Activated CD4-positive, alpha-beta memory T cell treated with anti-CD3 and anti-CD28 coated beads for 36 hours (primary cell): ENCODE measurements at regions not wholly inside any gene's neighbourhood (a gene's known extent, or its start where the extent isn't known, plus 50 kb on each side); places are given as distances from the start of the nearest gene placed in this dataset.

Source experiments
- CTCF ChIA-PET: fragments of 350-600 bp; sonication (Branson Sonifier 250); formaldehyde crosslinking; loops from one replicate; lab custom pipeline; 2021; ENCODE audit warnings: antibody characterized with exemption, inconsistent platforms; lab: Charles Lee
- POLR2A ChIA-PET: fragments of 350-600 bp; sonication (Branson Sonifier 250); formaldehyde crosslinking; loops from one replicate; lab custom pipeline; 2021; ENCODE audit warnings: antibody characterized with exemption; lab: Charles Lee
- DNase-seq: peaks from one replicate; pipeline ENCODE4 v3.0.0-alpha.2; 2020
- H3K27ac Mint-ChIP-seq: one replicate; pipeline ENCODE4 v1.8.0; 2021; ENCODE audit warnings: mixed read lengths
- H3K27me3 Mint-ChIP-seq: one replicate; pipeline ENCODE4 v1.8.0; 2021; ENCODE audit warnings: mixed read lengths
- H3K36me3 Mint-ChIP-seq: one replicate; pipeline ENCODE4 v1.8.0; 2021; ENCODE audit warnings: mixed read lengths
- H3K4me1 Mint-ChIP-seq: one replicate; pipeline ENCODE4 v1.8.0; 2021; ENCODE audit warnings: low read depth, mixed read lengths
- H3K4me3 Mint-ChIP-seq: one replicate; pipeline ENCODE4 v1.8.0; 2021; ENCODE audit warnings: mild to moderate bottlenecking, mixed read lengths
- H3K9me3 Mint-ChIP-seq: one replicate; pipeline ENCODE4 v1.8.0; 2021; ENCODE audit warnings: mixed read lengths
- intact Hi-C: fragments of 100-400 bp; cut with micrococcal nuclease; formaldehyde crosslinking; loops from one replicate; pipeline ENCODE4 v1.15.1; 2023

DNA sequence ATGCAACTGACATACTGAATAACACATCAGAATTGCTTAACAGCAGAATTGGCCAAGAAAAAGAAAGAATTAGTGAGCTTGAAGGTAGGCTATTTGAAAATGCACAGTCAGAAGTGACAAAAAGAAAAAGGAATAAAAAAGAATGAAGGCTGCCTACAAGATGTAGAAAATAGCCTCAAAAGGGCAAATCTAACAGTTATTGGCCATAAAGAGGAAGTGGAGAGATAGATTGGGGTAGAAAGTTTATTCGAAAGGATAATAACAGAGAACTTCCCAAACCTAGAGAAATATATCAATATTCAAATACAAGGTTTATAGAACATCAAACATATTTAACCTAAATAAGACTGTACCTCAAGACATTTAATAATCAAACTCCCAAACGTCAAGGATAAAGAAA is 67.5 kb downstream of the ATP6V1G3 start:
- no peaks in the 10 kb centered on the region for H3K4me1 Mint-ChIP-seq
- POLR2A ChIA-PET = no interaction called here
- intact Hi-C loops = no loop called here
- CTCF ChIA-PET = no interaction called here
- no peak overlapping the region for H3K27ac Mint-ChIP-seq
- no peak overlapping the region for H3K4me3 Mint-ChIP-seq
- H3K9me3 Mint-ChIP-seq = peaks cover 16% of the 10 kb centered on the region
- H3K27me3 Mint-ChIP-seq = no peaks in the 10 kb centered on the region
- DNase-seq = no peak
- peaks cover 7% of the 10 kb centered on the region for H3K36me3 Mint-ChIP-seq

DNA sequence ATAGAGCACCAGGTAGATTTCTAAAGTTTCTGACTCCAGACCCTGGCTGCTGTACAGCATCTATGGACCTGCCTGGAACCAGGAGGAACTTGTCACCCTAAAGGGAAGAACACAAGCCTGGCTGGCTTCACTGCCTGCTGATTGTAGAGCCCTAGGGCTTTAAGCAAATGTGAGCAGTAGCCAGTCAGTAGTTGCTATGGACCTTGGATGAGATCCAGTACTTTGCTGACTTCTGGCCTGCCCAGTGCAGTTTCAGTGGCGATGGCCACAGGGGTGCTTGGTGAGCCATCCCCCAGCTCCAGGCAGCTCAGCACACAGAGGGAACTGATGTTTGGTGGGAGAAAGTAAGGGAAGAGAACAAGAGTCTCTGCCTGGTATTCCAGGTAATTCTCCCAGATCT is 68.4 kb downstream of the ATP6V1G3 start:
- Mint-ChIP-seq H3K36me3 (peaks cover 7% of the 10 kb centered on the region), H3K4me3 (no peak overlapping the region), H3K4me1 (no peaks in the 10 kb centered on the region), H3K9me3 (peaks cover 14% of the 10 kb centered on the region), H3K27me3 (no peaks in the 10 kb centered on the region), H3K27ac (no peak overlapping the region)
- DNase-seq = no peak
- ChIA-PET CTCF (no interaction called here), POLR2A (no interaction called here)
- intact Hi-C loops = no loop called here

- POLR2A ChIA-PET = no interaction called here
- DNase-seq = no peak
- no peaks in the 10 kb centered on the region for H3K27me3 Mint-ChIP-seq
- no peak overlapping the region for H3K27ac Mint-ChIP-seq
- no peak overlapping the region for H3K4me3 Mint-ChIP-seq
- intact Hi-C loops = loop anchor here (5.0 kb wide), 1 partner anchor 266 kb away; no protein-coding TSS in a partner anchor
- no peaks in the 10 kb centered on the region for H3K9me3 Mint-ChIP-seq
- no peaks in the 10 kb centered on the region for H3K36me3 Mint-ChIP-seq
- H3K4me1 Mint-ChIP-seq = peaks cover 11% of the 10 kb centered on the region
- CTCF ChIA-PET = interaction anchor here (0.5 to 2.1 kb wide), 3 partner anchors 218 to 382 kb away, joined by 4 to 9 read pairs (median 7); no protein-coding TSS in a partner anchor
Observed at GRCh38 chr1:198467907-198468306, 72.6 kb downstream of the ATP6V1G3 start.

DNA sequence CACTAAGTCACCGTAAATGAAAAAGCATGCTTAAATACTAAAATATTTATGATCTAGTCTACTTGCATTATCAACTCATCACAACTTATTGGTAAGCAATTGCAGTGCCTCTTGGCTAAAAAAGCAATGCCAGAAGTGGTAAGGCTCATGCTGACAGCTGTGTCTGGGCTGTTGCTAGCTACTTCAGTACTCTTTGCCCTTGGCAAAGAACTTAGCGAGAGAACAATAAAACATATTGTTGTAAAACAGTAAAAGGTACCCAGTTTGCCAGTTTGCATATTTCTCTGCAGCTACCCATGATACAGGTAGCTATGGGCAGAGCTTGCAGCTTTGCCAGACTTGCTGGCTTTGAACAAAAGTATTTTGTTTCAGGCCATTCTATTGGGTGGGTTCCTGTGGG is 73.1 kb downstream of the ATP6V1G3 start:
- intact Hi-C loops = loop anchor here (5.0 kb wide), 1 partner anchor 265 kb away; no protein-coding TSS in a partner anchor
- no peaks in the 10 kb centered on the region for H3K27me3 Mint-ChIP-seq
- ChIA-PET POLR2A (no interaction called here), CTCF (interaction anchor here (1.1 to 2.1 kb wide), 3 partner anchors 379 to 618 kb away, joined by 3 to 9 read pairs (median 7); no protein-coding TSS in a partner anchor)
- no peak overlapping the region for H3K4me3 Mint-ChIP-seq
- H3K4me1 Mint-ChIP-seq = peaks cover 12% of the 10 kb centered on the region
- no peaks in the 10 kb centered on the region for H3K36me3 Mint-ChIP-seq
- H3K9me3 Mint-ChIP-seq = no peaks in the 10 kb centered on the region
- no peak overlapping the region for H3K27ac Mint-ChIP-seq
- DNase-seq = no peak

DNA sequence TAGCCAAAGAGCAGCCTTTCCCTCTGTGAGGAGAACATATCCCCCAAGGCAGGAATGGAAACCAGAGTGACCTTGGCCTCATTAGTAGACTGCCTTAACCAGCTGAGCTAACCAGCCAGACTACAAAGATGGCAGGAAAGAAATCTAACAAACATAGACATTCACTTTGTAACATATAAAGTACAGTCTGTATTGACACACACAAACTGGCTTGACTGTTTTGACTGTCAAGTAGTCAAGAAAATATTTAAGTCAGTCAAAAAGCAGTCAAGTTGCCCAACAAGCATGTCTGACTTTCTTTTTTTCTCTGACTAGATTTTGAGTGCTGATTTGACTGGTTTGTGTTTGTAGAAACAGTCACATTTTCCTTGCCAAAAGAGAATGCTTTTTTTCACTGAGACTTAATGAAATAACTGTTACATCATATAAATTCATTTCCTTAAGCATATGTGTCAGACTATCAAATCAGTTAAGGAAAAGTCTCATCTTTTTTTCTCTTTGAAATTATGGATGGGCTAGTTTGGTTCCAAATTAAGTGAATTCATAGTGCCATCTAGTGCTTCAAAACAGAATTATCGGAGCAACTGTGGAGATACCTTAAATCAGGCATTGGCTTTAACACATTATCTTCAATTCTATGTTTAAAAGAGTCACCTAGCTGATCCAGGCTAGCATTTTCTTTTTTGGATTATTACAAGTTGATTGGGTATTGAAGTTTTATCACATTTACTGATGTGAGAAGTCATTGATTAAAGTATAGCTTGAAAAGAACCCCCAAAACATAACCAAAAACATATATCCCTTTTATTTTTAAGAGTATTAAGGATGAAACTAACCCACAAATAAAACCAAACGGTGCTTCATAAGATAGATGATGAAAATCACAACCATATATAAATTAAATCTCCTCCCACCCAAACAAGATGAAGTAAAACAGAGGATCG is 75.0 kb downstream of the ATP6V1G3 start:
- Mint-ChIP-seq H3K4me3 (no peak overlapping the region), H3K27me3 (no peaks in the 10 kb centered on the region), H3K9me3 (no peaks in the 10 kb centered on the region), H3K27ac (no peak overlapping the region), H3K36me3 (no peaks in the 10 kb centered on the region), H3K4me1 (peaks cover 12% of the 10 kb centered on the region)
- ChIA-PET POLR2A (no interaction called here), CTCF (interaction anchor here (0.6 to 1.3 kb wide), 14 partner anchors 100 to 944 kb away, joined by 3 to 4 read pairs (median 3); no protein-coding TSS in a partner anchor)
- DNase-seq = no peak
- intact Hi-C loops = loop anchor here (1.0 to 5.0 kb wide), 9 partner anchors 55 to 945 kb away; no protein-coding TSS in a partner anchor

DNA sequence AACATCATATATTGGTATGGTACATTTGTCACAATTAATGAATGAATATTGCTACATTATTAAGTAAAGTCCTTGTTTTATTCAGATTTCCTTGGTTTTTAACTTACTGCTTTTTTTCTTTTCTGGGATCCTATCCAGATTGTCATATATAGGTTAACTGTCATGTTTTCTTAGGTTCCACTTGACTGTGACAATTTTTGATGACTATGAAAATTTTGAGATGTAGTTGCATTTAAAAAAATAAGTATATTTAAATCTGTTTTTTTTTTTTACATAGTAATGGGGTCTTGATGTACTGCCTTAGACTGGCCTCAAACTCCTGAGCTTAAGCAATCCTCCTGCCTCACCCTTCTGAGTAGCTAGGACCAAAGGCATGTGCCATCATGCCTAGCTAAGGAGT is 76.8 kb downstream of the ATP6V1G3 start:
- no peak overlapping the region for H3K4me3 Mint-ChIP-seq
- POLR2A ChIA-PET = interaction anchor here (0.6 kb wide), 1 partner anchor 1720 kb away, joined by 3 read pairs; no protein-coding TSS in a partner anchor
- peaks cover 12% of the 10 kb centered on the region for H3K4me1 Mint-ChIP-seq
- no peaks in the 10 kb centered on the region for H3K36me3 Mint-ChIP-seq
- DNase-seq = no peak
- H3K27me3 Mint-ChIP-seq = no peaks in the 10 kb centered on the region
- intact Hi-C loops = loop anchor here (2.0 to 5.0 kb wide), 7 partner anchors 57 to 943 kb away; partner anchors contain the start of gene LHX9
- H3K9me3 Mint-ChIP-seq = no peaks in the 10 kb centered on the region
- no peak overlapping the region for H3K27ac Mint-ChIP-seq
- CTCF ChIA-PET = interaction anchor here (1.0 to 1.3 kb wide), 2 partner anchors 384 to 849 kb away, joined by 3 to 4 read pairs; no protein-coding TSS in a partner anchor

DNA sequence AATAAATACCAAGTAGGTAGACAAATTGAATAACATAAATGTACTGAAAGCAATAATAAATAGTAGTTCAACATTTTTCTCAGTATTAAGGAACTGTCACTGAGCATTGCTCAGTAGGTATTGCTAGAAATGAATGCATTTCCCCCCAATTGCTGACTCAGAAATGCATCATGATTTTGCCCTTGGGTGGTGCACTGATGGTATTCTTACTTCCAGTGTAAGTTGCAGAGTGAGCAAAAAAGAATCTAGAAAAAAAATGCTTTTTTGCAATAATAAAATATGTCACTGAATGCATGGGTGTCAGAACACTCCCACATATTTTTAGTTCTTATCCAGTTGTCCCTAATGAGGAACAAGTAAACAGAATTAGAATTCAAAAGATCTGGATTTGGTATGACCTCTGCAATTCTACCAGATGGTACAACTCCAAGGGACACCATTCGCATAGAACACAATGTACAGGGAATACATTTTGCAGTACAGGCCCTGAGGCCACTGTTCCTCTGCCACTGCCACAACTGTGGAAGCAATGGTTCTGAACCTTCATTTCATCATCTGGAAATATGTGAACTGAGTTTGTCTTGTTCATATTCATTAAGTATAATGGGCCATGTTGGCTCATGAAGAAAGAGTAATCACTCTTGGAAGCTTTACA is 78.0 kb downstream of the ATP6V1G3 start:
- peak; percentile 31 for DNase-seq
- Mint-ChIP-seq H3K9me3 (no peaks in the 10 kb centered on the region), H3K27ac (no peak overlapping the region), H3K36me3 (no peaks in the 10 kb centered on the region), H3K27me3 (no peaks in the 10 kb centered on the region), H3K4me3 (no peak overlapping the region), H3K4me1 (peaks cover 12% of the 10 kb centered on the region)
- intact Hi-C loops = loop anchor here (5.0 kb wide), 1 partner anchor 545 kb away; the partner anchor contains the start of gene LHX9
- CTCF ChIA-PET = no interaction called here
- POLR2A ChIA-PET = no interaction called here

- POLR2A ChIA-PET = no interaction called here
- no peak overlapping the region for H3K4me3 Mint-ChIP-seq
- H3K4me1 Mint-ChIP-seq = no peaks in the 10 kb centered on the region
- intact Hi-C loops = no loop called here
- H3K36me3 Mint-ChIP-seq = no peaks in the 10 kb centered on the region
- DNase-seq = no peak
- H3K27ac Mint-ChIP-seq = no peak overlapping the region
- H3K27me3 Mint-ChIP-seq = no peaks in the 10 kb centered on the region
- H3K9me3 Mint-ChIP-seq = no peaks in the 10 kb centered on the region
- CTCF ChIA-PET = no interaction called here
Observed at GRCh38 chr1:198455966-198456365, 84.5 kb downstream of the ATP6V1G3 start.

- Mint-ChIP-seq H3K27me3 (peaks cover 2% of the 10 kb centered on the region), H3K4me3 (no peak overlapping the region), H3K9me3 (no peaks in the 10 kb centered on the region), H3K4me1 (peaks cover 3% of the 10 kb centered on the region), H3K27ac (no peak overlapping the region), H3K36me3 (no peaks in the 10 kb centered on the region)
- CTCF ChIA-PET = no interaction called here
- intact Hi-C loops = no loop called here
- POLR2A ChIA-PET = no interaction called here
- DNase-seq = no peak
Observed at GRCh38 chr1:198449727-198450433, 90.6 kb downstream of the ATP6V1G3 start.

- ChIA-PET CTCF (no interaction called here), POLR2A (no interaction called here)
- Mint-ChIP-seq H3K27ac (no peak overlapping the region), H3K4me1 (peaks cover 3% of the 10 kb centered on the region), H3K9me3 (no peaks in the 10 kb centered on the region), H3K27me3 (peaks cover 2% of the 10 kb centered on the region), H3K36me3 (no peaks in the 10 kb centered on the region), H3K4me3 (no peak overlapping the region)
- DNase-seq = no peak
- intact Hi-C loops = no loop called here
Observed at GRCh38 chr1:198449261-198449660, 91.2 kb downstream of the ATP6V1G3 start.

DNA sequence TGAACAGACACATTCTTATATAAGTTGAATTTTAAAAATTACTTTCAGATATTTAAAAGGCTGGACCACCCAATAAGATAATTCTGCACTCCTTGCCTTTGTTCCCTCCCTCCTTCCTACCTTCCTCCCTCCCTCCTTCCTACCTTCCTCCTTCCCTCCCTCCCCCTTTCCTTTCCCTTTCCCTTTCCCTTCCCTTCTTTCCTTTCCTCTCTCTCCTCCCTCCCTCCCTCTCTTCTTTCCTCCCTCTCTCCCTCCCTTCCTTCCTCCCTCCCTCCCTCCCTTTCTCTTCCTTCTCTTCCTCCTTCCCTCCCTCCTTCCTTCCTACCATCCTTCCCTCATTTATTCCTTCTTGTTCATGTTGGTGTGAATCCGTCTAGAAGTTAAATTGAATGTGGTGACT is 93.0 kb downstream of the ATP6V1G3 start:
- H3K27me3 Mint-ChIP-seq = peaks cover 4% of the 10 kb centered on the region
- ChIA-PET POLR2A (no interaction called here), CTCF (no interaction called here)
- H3K27ac Mint-ChIP-seq = no peak overlapping the region
- intact Hi-C loops = no loop called here
- H3K4me1 Mint-ChIP-seq = peaks cover 3% of the 10 kb centered on the region
- no peaks in the 10 kb centered on the region for H3K36me3 Mint-ChIP-seq
- no peak overlapping the region for H3K4me3 Mint-ChIP-seq
- DNase-seq = no peak
- no peaks in the 10 kb centered on the region for H3K9me3 Mint-ChIP-seq
